PC-9 (cell line): ENCODE measurements at regions not wholly inside any gene's neighbourhood (a gene's known extent, or its start where the extent isn't known, plus 50 kb on each side); places are given as distances from the start of the nearest gene placed in this dataset.

Experiments
- BruUV-seq: library from RNA; stranded (reverse); fragments of 400-500 nt; replicated peaks from 2 replicates; lab custom pipeline; 2021; lab: Mats Ljungman, UMichigan
- CTCF ChIA-PET: fragments of 300-600 bp; sonication (Branson Sonifier 250); formaldehyde crosslinking; loops from one replicate; lab custom pipeline; 2022; ENCODE audit warnings: antibody characterized with exemption; lab: Charles Lee
- POLR2A ChIA-PET: fragments of 300-600 bp; sonication (Branson Sonifier 250); formaldehyde crosslinking; loops from one replicate; lab custom pipeline; 2022; ENCODE audit warnings: antibody characterized with exemption; ENCODE audit not compliant: unreplicated experiment; lab: Charles Lee
- DNase-seq, 2 experiments: peaks; one replicate each; pipeline versions ENCODE4 v3.0.0 to v3.0.0-alpha.2; 2015 to 2022; ENCODE audit warnings: mixed read lengths in 1 of 2
- H2AFZ ChIP-seq: fragments of 200-600 bp; sonication (generic); 2 replicates; pipeline ENCODE4 v1.8.1; 2017; ENCODE audit warnings: antibody characterized with exemption
- H3F3A ChIP-seq: fragments of 200-600 bp; sonication (generic); 2 replicates; pipeline ENCODE4 v1.8.1; 2017; ENCODE audit warnings: antibody characterized with exemption, mild to moderate bottlenecking, low read depth; ENCODE audit not compliant: insufficient read depth
- H3K27ac ChIP-seq: fragments of 200-600 bp; sonication (generic); 2 replicates; pipeline ENCODE4 v1.6.1; 2016; ENCODE audit warnings: mixed run types
- H3K27me3 ChIP-seq: fragments of 200-600 bp; sonication (generic); 2 replicates; pipeline ENCODE4 v1.6.1; 2016; ENCODE audit warnings: low read depth, mixed run types; ENCODE audit not compliant: insufficient read depth
- H3K36me3 ChIP-seq: fragments of 200-600 bp; sonication (generic); 2 replicates; pipeline ENCODE4 v1.6.1; 2016; ENCODE audit warnings: low read depth, mixed run types
- H3K4me1 ChIP-seq: fragments of 200-600 bp; sonication (generic); replicated peaks from 2 replicates; pipeline ENCODE4 v1.6.1; 2016; ENCODE audit warnings: mixed run types; ENCODE audit not compliant: insufficient read depth
- H3K4me2 ChIP-seq: fragments of 200-600 bp; sonication (generic); 2 replicates; pipeline ENCODE4 v1.6.1; 2017; ENCODE audit warnings: mixed run types
- H3K4me3 ChIP-seq: fragments of 200-600 bp; sonication (generic); 2 replicates; pipeline ENCODE4 v1.6.1; 2016; ENCODE audit warnings: mixed run types
- H3K79me2 ChIP-seq: fragments of 200-600 bp; sonication (generic); 2 replicates; pipeline ENCODE4 v1.6.1; 2017; ENCODE audit warnings: low read depth, mixed run types
- H3K9me2 ChIP-seq: fragments of 200-600 bp; sonication (generic); 2 replicates; pipeline ENCODE4 v1.8.1; 2017; ENCODE audit warnings: mild to moderate bottlenecking; ENCODE audit not compliant: insufficient read depth
- H3K9me3 ChIP-seq: fragments of 200-600 bp; sonication (generic); 2 replicates; pipeline ENCODE4 v1.8.1; 2016; ENCODE audit warnings: low read depth; ENCODE audit not compliant: insufficient read depth
- H4K20me1 ChIP-seq: fragments of 200-600 bp; sonication (generic); 2 replicates; pipeline ENCODE4 v1.8.1; 2017; ENCODE audit not compliant: insufficient read depth
- CTCF ChIP-seq: fragments of 200-600 bp; sonication (generic); conservative IDR thresholded peaks from 2 replicates; pipeline ENCODE4 v1.6.1; 2017; ENCODE audit warnings: mixed run types, antibody characterized with exemption, mild to moderate bottlenecking, moderate library complexity
- EZH2 ChIP-seq: fragments of 200-600 bp; sonication (generic); IDR thresholded peaks from 2 replicates; pipeline ENCODE4 v1.8.0; 2017; ENCODE audit warnings: antibody characterized with exemption, low read depth
- intact Hi-C: fragments of 100-400 bp; cut with micrococcal nuclease; formaldehyde crosslinking; loops from one replicate; pipeline ENCODE4 v1.10.0; 2022; ENCODE audit not compliant: unreplicated experiment

DNA sequence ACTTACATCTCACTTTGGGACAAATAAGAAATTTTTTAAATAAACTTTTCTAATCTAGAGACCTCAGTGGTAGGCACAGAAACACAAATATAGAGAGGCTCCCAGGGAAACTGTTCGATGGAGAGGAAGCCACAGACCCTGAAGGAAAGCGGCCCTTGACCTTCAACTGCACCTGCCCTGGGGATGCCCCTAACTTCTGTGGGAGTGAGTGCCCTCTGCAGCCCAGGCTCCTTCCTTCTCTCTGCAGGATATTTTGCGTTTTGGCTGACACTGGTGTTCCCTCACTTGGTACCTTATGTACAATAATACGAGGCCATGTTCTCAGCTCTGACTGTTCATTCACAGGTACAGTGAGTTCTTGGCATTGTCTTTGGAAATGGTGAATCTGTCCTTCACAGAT is 64.8 kb upstream of the MAL start:
- ChIA-PET CTCF (no interaction called here), POLR2A (no interaction called here)
- no peak overlapping the region for H2AFZ ChIP-seq

DNA sequence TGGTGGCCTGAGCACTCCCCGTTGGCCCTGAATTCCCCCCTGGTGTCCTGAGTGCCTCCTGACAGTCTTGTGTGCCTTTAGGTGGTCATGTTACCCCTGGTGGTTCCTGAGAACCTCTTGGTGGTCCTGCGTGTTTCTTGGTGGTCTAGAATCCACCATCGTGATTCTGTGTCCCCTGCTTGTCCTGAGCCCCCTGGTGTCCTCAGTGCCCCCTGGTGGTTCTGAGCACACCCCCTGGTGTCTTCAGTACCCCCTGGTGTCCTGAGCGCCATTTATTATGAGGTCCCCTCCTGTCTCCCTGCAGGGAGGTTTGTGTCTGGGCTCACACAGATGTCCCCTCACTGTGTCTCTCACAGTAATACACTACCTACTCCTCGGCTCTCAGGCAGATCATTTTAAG is 61.3 kb upstream of the MAL start:
- intact Hi-C loops = no loop called here

More for the DNA sequence above, 64.8 kb upstream of the MAL start:
- no peaks in the 10 kb centered on the region for H3K9me2 ChIP-seq
- TF ChIP-seq EZH2 = no peak
- no peak for TF ChIP-seq CTCF
- intact Hi-C loops = no loop called here
- no peak overlapping the region for H3K27ac ChIP-seq
- peak overlapping the region; percentile 43; the same call in 1 of the 2 replicates for H3K4me2 ChIP-seq
- H4K20me1 ChIP-seq = no peaks in the 10 kb centered on the region
- no peaks in the 10 kb centered on the region for H3K36me3 ChIP-seq
- no peaks in the 10 kb centered on the region for H3K9me3 ChIP-seq
- no peaks in the 10 kb centered on the region for H3F3A ChIP-seq
- H3K4me1 ChIP-seq = peaks cover 15% of the 10 kb centered on the region
- H3K79me2 ChIP-seq = no peaks in the 10 kb centered on the region
- DNase-seq = no peak
- BruUV-seq = no TSS peak
- H3K27me3 ChIP-seq = peaks cover 3% of the 10 kb centered on the region; the same call in 1 of the 2 replicates
- no peak overlapping the region for H3K4me3 ChIP-seq

DNA sequence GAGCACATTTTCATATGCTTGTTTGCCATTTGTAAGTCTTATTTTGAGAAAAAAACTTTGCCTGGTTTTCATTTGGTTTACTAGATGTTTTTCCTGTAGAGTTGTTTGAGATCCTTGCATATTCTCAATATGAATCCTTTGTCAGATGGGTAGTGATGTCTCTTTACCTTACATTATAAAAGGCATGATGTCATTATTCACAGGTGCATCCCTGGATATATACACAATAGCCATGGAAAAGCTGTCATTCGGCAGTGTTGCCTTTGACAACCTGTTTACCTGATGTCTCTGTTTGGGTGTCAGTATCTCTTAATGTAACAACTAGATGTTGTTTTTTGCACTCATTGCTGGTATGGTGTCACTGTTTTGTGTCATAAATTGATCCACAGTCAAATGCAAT is 58.8 kb upstream of the MAL start:
- H3K27me3 ChIP-seq = peaks cover 47% of the 10 kb centered on the region
- no peaks in the 10 kb centered on the region for H3K4me1 ChIP-seq
- no peak overlapping the region for H3K4me2 ChIP-seq
- no peaks in the 10 kb centered on the region for H3K79me2 ChIP-seq
- intact Hi-C loops = no loop called here
- POLR2A ChIA-PET = no interaction called here
- H4K20me1 ChIP-seq = no peaks in the 10 kb centered on the region
- H3K9me3 ChIP-seq = no peaks in the 10 kb centered on the region
- no peak overlapping the region for H3K4me3 ChIP-seq
- DNase-seq = no peak
- BruUV-seq = no TSS peak
- no peaks in the 10 kb centered on the region for H3F3A ChIP-seq
- no peak overlapping the region for H2AFZ ChIP-seq
- TF ChIP-seq CTCF (no peak), EZH2 (no peak)
- no peak overlapping the region for H3K27ac ChIP-seq
- CTCF ChIA-PET = no interaction called here
- no peaks in the 10 kb centered on the region for H3K36me3 ChIP-seq
- H3K9me2 ChIP-seq = no peaks in the 10 kb centered on the region

More for the DNA sequence above, 61.3 kb upstream of the MAL start:
- H4K20me1 ChIP-seq = no peaks in the 10 kb centered on the region
- no peaks in the 10 kb centered on the region for H3F3A ChIP-seq
- ChIA-PET POLR2A (no interaction called here), CTCF (interaction anchor here (0.6 kb wide), 1 partner anchor 32 kb away, joined by 3 read pairs; no protein-coding TSS in a partner anchor)
- H3K4me2 ChIP-seq = no peak overlapping the region
- peaks cover 15% of the 10 kb centered on the region for H3K4me1 ChIP-seq
- H2AFZ ChIP-seq = no peak overlapping the region
- H3K9me2 ChIP-seq = no peaks in the 10 kb centered on the region
- H3K36me3 ChIP-seq = no peaks in the 10 kb centered on the region
- H3K27ac ChIP-seq = no peak overlapping the region
- TF ChIP-seq EZH2 = no peak
- TF ChIP-seq CTCF = no peak
- no peak for DNase-seq
- no peaks in the 10 kb centered on the region for H3K9me3 ChIP-seq
- no peak overlapping the region for H3K4me3 ChIP-seq
- H3K27me3 ChIP-seq = peaks cover 22% of the 10 kb centered on the region
- no TSS peak for BruUV-seq
- no peaks in the 10 kb centered on the region for H3K79me2 ChIP-seq
